NOMO-1 (cell line): ENCODE measurements at regions not wholly inside any gene's neighbourhood (a gene's known extent, or its start where the extent isn't known, plus 50 kb on each side); places are given as distances from the start of the nearest gene placed in this dataset.
"Not testable (repeated sequence)": the region's sequence is repeated elsewhere in the genome, so short reads cannot be mapped to it uniquely, and the experiment has no call there.

Source experiments
- DNase-seq, 2 experiments: peaks; one replicate each; lab custom pipeline; 2025; ENCODE audit not compliant: unreplicated experiment in 2 of 2; lab: John Stamatoyannopoulos, UW

DNA sequence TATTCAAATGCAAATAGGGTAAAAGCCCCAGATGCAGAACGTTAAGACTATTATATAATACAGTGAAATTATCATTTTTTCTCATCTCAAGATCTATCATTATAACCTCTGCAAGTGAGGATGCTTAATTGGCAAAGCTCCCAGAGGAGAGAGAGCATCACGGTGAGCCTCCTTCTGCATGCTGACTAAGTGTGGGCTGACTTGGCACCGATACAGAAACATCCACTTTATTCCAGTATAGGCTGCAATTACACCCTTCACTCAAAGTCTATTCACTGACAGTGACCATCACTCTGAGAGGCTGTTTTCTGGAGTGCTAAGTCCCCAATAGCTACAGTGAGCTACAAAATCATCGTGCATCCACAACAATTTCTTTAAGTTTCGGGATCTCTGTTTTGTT lies 171.1 kb upstream of the NBPF9 start:
- DNase-seq = not testable (repeated sequence)

DNA sequence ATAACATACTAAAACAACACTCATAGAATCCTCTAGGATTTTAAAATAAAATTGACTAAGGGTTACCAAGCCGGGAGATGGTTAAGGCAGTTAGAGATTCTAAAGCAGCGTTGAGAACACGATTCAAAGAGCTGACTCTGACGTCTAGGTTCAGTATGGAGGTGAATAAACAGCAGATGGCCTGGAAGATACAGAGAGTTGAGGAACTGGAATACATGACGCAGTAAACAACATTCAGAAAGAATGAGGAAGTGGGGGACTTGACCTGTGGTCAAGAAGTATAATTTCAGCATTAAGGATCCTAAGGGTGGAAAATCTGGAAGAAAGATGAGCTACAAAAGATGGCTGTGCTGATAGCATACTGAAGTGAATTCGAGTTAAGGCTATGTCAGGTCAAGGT lies 172.5 kb upstream of the NBPF9 start:
- DNase-seq = not testable (repeated sequence)

DNA sequence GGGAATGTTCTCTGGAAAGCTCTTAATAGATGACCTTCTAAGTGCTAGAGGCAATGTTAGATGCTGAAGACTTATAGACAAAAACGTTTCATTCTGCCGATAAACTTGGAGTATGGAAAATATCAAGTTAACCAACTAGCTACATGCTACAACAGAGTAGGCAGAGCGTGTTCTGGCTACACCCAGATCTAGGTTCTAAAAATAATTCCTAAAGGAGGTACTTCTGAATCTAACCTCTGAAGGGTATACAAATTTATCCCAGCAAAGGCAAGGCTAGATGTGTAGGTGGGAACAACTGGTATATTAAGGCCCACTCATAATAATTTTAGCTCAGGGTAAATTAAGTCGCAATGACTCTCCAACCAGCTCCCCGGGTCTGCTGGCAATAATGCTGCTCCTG lies 173.1 kb upstream of the NBPF9 start:
- not testable (repeated sequence) for DNase-seq

DNA sequence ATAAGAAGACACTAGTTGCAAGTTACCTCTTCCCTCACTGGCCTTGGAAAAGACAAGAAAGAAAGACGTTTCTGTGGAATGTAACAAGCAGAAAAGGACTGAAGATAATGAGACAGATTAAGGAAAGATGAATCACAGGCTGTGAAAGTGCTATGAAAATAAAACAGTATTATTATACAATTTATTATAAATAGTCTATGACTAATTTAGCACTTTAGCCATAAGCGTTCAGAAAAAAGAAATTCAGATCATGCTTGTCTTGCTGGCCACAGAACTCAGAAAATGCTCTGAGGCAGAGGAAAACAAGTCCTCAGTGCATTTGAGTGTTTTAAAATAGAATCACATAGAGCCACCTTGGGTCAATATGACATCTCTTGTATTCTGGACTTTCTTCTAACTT lies 174.8 kb upstream of the NBPF9 start:
- DNase-seq = not testable (repeated sequence)

DNA sequence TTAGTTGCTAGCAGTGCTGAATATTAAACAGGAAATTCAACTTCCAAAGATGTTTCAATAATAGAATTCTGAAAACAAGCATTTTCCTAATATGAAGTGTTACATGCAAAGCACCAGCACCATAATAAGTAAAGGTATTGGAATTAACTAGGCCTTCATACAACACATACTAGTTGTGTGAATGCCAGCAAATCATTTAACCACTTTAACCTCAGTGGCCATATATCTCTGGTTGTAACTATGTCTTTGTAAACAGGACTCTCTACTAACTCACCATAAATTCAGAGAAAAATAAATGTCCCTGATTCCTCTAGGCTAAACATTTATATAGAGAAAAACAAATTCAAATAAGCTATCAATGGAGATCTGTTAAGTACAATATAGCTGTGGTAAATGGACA lies 175.7 kb upstream of the NBPF9 start:
- not testable (repeated sequence) for DNase-seq

DNA sequence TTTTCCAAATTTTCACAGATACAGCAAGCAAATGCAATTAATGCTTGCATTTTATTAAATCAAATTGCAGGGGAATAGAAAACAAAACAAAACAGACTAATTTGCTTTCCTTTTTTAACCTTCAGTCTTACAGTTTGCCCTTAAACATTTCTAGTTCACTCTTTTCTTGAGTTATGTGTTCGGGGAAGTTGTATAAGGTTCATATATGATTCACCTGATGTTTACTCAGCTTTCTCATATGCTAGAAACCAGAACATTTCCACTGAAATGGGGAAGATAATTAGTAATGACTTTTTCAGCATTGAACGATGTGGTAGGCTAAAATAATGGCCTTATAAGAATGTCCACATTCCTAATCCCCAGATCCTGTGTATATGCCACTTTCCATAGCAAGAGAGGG lies 176.2 kb upstream of the NBPF9 start:
- DNase-seq = not testable (repeated sequence)

DNA sequence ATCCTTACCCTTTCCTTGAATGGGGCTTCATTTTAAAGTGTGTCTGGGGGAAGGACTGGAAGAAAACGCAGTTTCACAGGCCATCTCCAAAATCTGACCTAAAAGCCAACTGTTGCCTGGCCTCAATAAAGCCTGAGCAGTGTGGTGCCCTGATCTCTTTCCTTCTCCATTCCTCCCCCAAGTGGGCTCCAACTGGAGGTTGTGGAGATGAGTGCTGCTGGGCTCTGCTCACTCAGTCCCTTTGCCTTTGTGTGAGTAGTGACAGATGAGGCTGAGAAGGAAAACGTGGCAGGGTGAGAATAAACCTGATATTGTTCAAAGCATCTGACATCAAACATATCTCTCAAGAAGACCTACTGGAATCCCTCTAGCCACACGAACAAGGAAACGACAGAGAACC lies 181.4 kb upstream of the NBPF9 start:
- DNase-seq = not testable (repeated sequence)

DNA sequence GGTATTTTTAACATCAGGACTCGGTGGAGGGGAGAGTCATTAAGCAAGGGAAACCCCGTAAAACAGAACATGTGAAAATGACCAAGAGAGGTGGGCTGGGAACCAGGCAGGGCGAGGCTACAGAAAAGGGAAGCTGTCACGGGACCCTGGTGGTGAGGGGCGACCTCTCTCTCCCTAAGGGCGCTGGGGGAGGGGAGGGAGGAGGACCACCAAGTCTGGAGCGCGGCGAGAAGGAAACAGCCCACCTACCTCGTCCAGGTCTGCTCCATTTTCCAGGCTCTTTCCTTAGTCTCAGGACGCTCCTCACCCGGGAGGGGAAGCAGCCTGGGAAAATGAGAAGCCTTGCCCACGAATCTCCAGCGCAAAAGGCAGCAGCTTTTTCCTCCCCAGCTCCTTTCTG lies 181.9 kb upstream of the NBPF9 start:
- not testable (repeated sequence) for DNase-seq

DNA sequence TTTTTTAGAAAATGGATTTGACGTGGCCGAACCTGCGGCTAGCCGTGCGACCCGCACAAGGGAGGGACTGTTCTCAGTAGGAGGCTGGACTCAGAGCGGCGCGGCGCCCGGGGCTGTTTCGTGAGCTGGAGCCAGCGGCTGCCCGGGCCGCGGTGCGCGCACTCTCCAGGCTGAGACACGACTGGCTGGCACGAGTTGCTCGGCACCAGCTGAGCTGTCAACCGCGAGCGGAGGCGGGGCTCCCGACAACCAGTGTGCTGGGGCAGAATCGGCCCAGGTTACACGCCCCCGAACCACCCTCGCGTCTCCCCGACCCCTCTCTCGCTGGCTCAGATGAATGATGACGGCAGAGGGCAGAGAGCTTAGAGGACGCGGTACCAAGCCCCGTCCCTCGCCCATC lies 182.3 kb upstream of the NBPF9 start:
- not testable (repeated sequence) for DNase-seq

DNA sequence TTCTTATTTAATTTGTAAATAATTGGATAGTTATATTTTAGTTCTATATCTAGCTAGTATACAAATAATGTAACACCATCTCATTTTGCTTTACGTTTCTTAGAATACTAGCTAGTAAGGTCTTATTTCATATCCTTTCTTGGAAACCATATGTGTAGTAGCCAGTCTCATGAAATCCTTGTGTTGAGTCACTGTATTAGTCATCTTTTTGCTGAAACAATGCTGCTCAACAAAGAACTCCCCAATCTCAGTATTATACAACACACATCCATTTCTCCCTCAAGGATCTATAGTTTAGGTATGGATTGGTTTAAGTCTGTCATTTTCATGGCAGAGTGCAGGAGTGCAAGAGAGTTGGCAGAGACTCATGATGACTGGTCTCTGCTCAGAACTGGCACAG lies 185.2 kb upstream of the NBPF9 start:
- not testable (repeated sequence) for DNase-seq

DNA sequence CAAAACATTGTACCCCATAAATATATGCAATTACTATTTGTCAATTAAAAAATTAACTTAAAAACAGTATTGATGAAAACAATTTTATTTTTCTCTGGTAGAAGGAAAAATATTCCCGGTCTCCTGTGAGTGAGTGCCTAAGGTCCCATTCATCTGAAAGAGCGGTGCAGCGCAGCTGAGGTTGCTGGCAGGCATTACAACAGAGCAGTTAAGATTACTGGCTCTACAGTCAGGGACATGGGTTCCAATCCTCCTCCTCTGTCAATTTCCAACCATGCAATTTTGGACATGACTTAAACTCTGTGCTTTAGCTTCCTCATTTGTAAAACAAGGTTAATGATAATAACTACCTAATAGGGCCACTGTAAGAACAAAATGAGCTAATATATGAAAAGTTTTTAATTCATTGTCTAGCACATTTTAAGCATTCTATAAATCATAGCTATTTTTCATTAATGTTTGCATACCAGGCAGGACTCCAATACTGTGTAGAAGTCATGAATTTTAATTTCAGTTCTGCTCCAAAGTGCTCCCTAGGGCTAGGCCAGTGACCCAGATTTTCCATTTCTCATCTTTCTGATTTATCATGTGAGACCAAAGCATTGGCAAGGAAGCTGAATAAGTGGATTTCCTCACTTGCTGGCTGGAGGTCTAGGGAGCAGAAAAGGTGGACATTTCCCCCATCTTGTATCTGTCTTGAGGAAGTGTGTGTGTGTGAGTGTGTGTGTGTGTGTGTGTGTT lies 174.2 kb upstream of the NBPF19 start:
- not testable (repeated sequence) for DNase-seq

DNA sequence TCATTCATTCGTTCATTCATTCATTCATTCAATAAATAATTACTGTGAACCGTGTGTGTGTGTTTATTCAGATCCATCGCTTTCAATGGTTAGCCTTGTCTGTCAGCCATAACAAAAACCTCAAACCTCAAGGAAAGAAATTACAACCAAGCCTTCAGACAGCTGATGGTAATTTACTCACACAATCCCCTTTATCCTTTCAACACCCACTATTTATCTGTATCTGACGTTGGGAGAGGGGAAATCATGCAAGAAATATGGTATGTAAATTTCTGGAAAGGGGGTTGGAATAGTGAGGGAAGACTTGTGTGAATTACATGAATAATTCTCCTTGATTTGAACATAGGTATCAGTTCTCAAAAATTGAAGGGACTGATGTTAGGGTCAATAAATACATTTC lies 173.6 kb upstream of the NBPF19 start:
- DNase-seq = not testable (repeated sequence)

DNA sequence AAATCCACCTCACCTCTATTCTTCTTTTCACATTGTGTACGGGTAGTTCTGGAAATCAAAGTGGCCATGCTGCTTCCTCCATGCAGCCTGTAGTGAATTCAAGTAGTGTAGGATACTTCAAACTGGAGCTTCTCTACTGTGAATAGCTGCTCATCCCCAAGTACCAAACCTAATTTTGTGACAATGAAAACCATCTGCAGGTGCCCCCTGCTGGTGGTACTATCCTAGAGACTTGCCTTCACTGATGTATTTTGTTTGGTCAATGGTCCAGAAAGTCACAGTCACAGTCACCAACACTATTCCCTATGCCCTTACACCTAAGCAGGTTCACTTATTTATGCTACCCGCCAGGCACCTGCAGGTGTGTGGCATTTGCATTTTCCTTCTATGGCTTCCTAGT lies 170.0 kb upstream of the NBPF19 start:
- DNase-seq = not testable (repeated sequence)

DNA sequence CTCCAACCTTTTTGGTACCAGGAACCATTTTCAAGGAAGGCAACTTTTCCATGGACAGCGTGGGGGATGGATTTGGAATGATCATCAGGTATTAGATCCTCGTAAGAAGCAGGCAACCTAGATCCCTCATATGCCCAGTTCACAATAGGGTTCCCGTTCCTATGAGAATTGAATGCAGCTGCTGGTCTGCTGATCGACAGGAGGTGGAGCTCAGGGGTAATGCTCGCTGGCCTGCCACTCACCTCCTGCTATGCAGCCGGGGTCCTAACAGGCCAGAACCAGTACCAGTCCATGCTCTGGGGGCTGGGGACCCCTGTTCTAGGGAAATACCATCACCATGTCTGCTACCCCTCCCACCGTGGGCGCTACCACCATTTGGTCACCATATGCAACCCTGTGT lies 167.2 kb upstream of the NBPF19 start:
- not testable (repeated sequence) for DNase-seq

DNA sequence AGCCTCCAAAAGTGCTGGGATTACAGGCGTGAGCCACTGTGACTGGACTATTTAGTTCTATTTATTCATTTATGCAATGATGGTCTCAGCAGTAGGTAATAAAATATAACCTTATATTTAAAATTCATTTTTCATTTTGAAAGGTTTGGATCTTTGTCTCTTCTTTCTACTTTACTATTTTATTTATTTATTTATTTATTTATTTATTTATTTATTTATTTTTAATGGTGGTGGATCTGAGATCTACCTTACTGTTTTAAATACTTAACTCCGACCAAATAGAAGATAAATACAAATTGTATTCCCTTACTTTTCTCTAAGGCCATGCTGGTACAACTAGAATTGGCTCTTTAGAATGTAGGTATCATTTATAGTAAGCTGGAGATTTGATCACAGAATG lies 159.9 kb upstream of the NBPF19 start:
- not testable (repeated sequence) for DNase-seq

DNA sequence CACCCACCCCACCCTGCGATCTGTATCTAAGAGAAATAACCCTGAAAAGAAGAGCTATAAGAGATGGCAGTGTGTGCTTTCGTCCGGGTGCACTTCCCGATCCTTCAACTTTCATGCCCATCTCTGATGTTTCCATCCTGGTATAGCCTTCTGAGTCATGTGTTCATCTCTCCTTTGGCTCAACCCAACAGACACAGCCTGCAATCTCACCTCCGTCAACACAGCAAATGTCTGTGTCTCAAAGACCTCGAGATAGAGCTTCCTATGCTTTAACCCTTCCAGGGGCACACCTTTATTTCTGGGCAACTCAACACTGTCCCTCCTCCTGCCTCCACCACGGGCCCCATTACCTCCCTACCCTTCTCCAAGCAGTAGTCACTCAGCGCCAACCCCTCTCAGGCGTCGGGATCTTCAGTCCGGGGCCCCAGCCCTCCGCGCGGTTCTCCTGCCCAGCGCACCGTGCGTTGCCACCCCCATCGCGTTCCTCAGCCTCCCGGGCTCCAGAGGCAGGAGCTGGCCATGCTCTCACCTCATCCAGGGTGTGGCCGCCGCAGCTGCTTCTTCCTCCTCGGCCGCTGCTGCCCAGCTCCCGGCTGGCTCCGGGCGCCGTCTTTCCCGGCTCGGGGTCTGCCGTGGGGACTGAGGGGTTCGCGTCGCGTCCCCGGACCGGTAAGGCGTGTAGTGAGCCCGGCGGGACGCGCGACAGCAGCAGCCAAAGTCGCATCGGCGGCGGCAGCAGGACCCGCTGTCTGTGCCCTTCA lies 153.7 kb upstream of the NBPF19 start:
- not testable (repeated sequence) for DNase-seq

DNA sequence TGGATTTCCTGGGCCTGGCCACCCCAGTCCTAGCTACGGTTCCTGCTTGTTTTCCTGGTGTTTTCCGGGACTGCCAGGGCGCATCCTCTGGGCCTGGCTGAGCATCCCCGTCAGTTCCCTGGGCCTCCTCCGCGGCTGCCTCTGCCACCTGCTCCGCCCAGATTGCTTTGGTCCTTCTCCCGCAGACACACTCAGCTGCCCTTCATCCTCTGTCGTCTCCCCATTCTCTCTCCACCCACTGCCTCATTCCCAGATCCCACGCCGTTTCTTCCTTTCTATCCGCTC lies 153.2 kb upstream of the NBPF19 start:
- not testable (repeated sequence) for DNase-seq

DNA sequence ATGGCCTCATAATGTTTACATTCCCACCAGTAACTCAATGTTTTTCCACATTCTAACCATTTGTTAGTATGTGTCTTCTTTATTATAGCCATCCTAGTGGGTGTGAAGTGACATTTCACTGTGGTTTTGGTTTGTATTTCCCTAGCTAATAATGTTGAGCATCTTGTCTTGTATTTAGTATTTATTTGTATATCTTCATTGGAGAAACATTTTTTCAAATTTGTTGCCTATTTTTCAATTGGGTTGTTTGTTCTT lies 144.8 kb upstream of the NBPF19 start:
- not testable (repeated sequence) for DNase-seq

DNA sequence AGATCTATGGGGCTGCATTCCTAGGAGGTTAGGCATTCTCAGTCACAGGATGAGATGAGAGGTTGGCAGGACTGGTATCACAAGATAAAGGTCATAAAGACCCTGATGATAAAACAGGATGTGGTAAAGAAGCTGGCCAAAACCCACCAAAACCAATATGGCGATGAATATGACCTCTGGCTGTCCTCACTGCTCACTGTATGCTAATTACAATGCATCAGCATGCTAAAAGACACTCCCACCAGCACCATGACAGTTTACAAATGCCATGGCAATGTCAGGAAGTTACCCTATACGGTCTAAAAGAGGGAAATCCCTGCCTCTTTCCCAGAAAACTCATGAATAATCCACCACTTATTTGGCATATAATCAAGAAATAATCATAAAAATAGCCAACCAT lies 138.8 kb upstream of the NBPF19 start:
- not testable (repeated sequence) for DNase-seq

DNA sequence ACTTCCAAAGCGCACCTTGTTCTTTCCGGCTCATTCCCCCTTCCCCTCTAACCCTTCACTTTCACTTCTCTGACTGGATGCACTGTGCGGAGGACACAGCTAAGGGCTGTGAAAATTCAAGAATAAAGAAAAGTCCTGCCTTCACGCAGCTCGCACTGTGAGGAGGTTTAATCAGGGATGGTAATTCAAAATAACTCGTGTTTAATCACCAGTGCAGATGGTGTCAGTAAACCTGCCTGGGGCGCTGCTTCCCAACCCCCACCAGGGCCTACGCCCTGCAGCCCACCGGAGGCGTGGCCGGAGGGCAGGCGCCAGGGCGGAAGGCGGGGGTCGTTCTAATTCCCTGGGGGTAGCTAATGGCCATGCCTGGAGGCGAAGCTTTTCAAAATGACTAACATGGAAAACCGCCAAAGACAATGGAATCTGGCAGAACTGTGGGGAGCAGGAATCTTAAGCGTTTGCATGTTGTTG lies 136.6 kb upstream of the NBPF19 start:
- not testable (repeated sequence) for DNase-seq

DNA sequence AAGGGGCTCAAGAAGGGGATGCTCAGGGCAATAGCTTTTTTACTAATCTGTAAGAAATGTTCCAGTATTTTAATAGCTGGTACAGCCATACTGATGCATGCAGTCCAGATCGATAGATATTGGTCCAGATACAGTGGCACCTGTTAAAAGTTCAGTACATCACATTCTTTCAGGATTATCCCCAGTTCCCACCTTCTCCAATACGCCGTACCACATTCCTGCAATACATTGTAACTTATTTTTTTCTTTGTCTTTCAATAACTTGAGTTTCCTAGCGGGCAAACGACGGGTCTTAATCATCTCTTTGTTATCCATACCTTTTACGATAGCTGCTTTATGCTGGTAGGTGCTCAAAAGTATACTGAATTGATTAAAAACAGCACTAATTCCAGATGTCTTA lies 136.1 kb upstream of the NBPF19 start:
- not testable (repeated sequence) for DNase-seq

DNA sequence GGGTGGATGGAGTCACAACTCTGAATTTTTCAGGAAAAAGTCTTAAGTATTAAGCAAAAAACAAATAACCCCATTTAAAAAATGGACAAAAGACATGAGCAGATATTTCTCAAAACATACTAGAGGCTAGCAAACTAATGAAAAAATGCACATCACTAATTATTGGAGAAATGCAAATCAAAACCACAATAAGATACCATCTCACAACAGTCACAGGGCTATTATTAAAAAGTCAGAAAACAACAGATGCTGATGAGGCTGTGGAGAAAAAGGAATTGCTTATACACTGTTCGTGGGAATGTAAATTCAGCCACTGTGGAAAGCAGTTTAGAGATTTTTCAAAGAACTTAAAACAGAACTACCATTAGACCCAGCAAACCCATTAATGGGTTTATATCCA lies 125.4 kb upstream of the NBPF19 start:
- not testable (repeated sequence) for DNase-seq
